GM21390 (cell line): ENCODE measurements at regions not wholly inside any gene's neighbourhood (a gene's known extent, or its start where the extent isn't known, plus 50 kb on each side); places are given as distances from the start of the nearest gene placed in this dataset.

ENCODE experiments used
- ATAC-seq: cut with Tn5 transposase; IDR thresholded peaks from one replicate; pipeline ENCODE4 v1.9.1; 2021; ENCODE audit not compliant: unreplicated experiment

- no peak for ATAC-seq
Observed at GRCh38 chr18:65414501-65414900, 336.3 kb upstream of the CDH7 start.

- ATAC-seq: no peak
Observed at GRCh38 chr18:65411061-65411460, 339.8 kb upstream of the CDH7 start.

DNA sequence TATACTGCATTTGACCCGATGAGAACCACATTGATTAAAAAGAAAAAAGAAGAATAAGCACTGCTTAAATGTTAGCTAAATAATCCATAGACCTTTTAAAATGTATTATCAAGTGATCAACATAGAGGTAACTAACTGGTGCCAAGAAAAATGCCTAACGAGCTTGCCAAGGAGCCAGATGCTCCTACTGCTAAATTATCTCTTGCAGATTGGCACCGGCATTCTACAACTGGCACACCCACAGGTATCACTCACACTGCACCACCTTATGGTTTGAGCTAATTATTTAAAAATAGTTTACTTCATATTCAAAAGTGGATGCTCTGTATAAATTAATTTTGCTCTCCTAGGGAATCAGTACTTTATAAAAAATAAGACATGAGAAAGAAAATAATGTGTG, 341.6 kb upstream of the CDH7 start:
- ATAC-seq: no peak

DNA sequence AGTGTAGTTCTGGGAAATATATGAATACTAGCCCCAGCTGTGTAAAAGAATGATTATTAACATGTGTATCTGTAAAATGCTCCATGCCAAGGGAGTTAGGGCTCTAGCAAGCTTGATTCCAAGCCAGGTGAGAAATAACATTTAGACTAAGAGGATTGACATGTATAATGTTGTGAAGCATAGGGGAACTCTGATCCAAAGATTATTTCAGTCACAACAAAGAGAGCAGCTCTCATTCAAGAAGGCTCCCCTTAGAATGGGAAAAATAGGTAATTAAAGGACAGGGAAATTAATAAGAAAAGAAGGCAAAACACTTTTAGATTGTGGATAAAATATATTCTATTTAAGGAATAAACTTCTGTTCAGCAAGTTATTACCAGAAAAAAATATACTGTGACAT, 347.3 kb upstream of the CDH7 start:
- no peak for ATAC-seq

DNA sequence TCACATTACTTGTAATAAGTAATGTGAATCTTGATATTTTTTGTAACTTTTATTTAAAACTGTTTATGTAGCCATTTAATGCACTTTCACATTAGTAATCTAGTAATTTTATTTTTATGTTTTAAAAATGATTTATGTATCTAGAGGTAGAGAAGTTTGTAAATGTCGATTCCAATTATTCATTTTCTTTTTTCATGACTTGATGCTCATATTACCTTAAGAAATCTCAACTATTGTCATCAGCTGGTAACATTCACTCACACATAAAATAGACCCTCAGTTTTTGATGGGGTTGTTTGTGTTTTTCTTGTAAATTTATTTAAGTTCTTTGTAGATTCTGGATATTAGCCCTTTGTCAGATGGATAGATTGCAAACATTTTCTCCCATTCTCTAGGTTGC, 351.7 kb upstream of the CDH7 start:
- no peak for ATAC-seq

DNA sequence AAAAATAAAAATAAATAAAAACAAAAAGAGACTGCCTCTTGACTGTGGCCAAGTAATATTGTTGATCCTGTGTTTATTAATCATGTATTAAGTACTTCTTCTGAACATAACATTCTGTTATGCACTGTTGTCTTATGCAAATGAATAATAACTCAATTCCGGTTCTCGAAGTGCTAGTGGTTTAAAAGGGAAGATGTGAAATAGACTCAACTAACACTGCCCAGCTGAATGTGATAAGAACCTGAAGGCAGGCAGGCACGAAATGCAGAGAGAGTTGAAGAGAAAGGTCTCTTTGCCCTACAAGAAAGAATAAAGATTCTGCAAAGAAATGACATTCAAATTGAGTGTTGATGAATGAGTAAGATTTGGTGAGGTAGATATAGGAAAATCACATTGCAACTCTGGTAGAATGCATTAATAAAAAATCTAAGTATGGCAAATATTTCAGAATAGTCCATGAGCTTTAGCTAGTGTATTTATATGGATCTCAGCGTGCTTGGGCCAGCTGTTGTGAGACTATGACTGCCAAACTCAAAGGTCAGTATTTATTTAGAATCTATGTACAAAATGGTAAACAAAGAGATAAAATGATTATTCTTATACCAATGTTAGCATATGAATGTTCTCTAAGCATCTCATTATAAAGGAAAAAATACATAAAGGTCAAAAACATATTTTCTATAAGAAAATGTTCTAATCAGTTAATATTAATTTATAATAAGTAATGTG, 352.3 kb upstream of the CDH7 start:
- ATAC-seq: no peak

GRCh38 chr18:65380986-65381385, 369.8 kb upstream of the CDH7 start:
- no peak for ATAC-seq

GRCh38 chr18:65380571-65380970, 370.2 kb upstream of the CDH7 start:
- ATAC-seq: no peak

- no peak for ATAC-seq
Observed at GRCh38 chr18:65372904-65373303, 377.9 kb upstream of the CDH7 start.

- no peak for ATAC-seq
Observed at GRCh38 chr18:65365245-65365980, 385.4 kb upstream of the CDH7 start.

- no peak for ATAC-seq
Observed at GRCh38 chr18:65363911-65364632, 386.7 kb upstream of the CDH7 start.

DNA sequence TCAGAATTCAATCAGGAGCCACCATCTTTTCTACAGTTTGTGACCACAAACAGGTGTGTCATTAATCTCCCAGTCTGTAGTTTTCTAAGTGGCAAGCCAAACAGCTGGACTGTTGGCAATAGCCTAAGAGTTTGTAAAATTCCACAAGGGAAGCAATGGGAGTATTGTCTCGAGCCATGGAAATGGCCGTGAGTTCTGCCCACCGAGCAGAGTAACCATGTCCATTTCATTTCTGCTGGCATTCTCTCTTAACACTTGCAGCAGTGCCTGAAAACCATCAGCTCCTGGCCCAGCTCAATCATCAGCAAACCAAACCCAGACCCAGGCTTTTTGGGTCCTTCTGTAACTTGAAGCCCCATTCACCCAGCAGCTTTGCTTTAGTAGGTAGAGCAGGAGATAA, 387.8 kb upstream of the CDH7 start:
- ATAC-seq: no peak

DNA sequence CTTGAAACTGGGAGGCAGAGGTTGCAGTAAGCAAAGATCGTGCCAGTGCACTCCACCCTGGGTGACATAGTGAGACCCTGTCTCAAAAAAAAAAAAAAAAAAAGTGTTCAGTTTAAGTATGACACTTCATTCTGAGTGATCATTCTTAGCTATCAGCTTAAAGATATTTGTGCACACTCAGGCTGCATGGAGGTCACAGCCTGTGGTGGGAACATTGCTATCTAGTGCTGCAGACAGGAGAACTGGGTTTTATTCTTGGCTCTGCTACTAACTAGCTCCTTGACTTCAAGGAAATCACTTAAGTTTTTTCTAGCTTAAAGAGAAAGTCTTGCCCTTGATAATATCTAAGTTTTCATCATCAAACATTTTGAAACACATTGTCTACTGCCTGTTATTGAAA, 391.3 kb upstream of the CDH7 start:
- no peak for ATAC-seq

- ATAC-seq: no peak
Observed at GRCh38 chr18:65358306-65358705, 392.5 kb upstream of the CDH7 start.

GRCh38 chr18:65352186-65352585, 398.6 kb upstream of the CDH7 start:
- ATAC-seq: no peak

- ATAC-seq: no peak
Observed at GRCh38 chr18:65349635-65350034, 401.2 kb upstream of the CDH7 start.

GRCh38 chr18:65347446-65347845, 403.4 kb upstream of the CDH7 start:
- ATAC-seq: no peak

DNA sequence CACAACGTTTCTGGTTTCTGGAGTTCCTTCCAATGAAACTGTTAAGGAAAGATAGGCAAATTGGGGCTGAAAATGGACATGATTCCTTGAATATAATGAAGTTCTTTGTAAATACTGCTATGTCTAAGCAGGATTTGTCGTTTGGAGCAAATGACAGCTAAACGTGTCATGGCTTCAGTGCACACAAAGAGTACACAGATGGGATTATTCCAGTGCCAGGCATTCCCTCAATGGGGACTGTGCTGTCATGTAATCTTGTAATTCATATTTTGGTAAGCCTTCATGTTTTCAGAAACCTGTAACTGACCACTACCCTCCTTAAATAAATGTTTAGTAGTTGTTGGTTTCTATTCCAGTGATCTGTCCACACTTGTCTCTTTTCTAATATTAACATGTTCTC, 404.7 kb upstream of the CDH7 start:
- ATAC-seq: no peak

DNA sequence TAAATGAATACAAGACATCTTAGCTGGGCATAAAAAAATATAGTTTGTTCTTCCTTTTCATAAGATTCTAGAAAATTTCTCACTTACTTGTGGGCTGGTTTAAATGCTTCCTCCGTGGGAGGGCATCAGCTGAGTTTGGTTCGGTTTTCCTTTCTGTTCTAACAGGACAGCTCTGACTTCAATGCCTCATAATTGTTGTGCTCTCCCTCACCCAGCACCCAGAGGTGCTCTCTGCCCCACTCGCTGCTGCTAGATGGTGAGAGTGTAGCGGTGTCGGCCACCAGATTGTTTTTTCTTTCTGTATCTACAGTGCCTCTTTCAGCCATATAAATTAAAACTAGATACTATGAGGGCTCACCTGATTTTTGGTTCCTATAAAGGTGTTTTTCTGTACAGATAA, 407.2 kb upstream of the CDH7 start:
- no peak for ATAC-seq

GRCh38 chr18:65336411-65336810, 414.4 kb upstream of the CDH7 start:
- ATAC-seq: no peak

DNA sequence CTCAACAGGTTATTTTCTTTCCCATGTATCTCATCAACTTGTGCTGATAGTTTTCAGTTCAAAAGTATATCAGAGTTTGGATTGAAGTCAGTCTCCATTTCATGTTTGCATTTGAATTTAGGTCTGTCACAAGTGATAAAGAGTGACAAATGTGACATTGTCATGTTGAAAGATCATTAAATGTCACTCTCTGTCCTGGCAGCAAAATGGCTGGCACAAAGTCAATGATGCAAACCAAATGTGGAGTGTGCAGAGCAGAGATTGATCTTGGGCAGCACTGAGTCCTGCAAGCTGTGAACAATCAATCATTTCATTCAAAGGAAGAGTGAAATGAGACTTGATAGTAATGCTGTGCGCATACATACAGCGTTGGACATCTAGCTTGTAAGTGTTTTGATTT, 421.8 kb upstream of the CDH7 start:
- ATAC-seq: no peak

- no peak for ATAC-seq
Observed at GRCh38 chr18:65326805-65327204, 424.0 kb upstream of the CDH7 start.
